HepG2 (cell line): ENCODE measurements at regions not wholly inside any gene's neighbourhood (a gene's known extent, or its start where the extent isn't known, plus 50 kb on each side); places are given as distances from the start of the nearest gene placed in this dataset.

Experiments
- GTF2F1 ChIP-seq: fragments of 150-350 bp; IDR thresholded peaks from 2 replicates; pipeline ENCODE4 v1.6.1; 2014; ENCODE audit warnings: low read length
- SALL2 ChIP-seq: sonication (generic); formaldehyde crosslinking; IDR thresholded peaks from 2 replicates; pipeline ENCODE4 v1.8.1; 2023; ENCODE audit warnings: mild to moderate bottlenecking, missing genetic modification reagents, inconsistent platforms
- ZFP37 ChIP-seq: sonication (generic); formaldehyde crosslinking; IDR thresholded peaks from 2 replicates; pipeline ENCODE4 v1.4.0; 2020; ENCODE audit warnings: missing genetic modification reagents, borderline replicate concordance

GRCh38 chr17:72400488-72400827 is 279.6 kb downstream of the SOX9 start:
- TF ChIP-seq GTF2F1 (no peak), SALL2 (CRISPR knock-in tag) (no peak), ZFP37 (CRISPR knock-in tag) (no peak)
